Stimulated activated CD4-positive, alpha-beta T cell treated with anti-CD3 and anti-CD28 coated beads, Interleukin-12 subunit alpha, Interleukin-12 subunit beta, amount 100 ng/mL, for 24 hours (primary cell): ENCODE measurements at regions not wholly inside any gene's neighbourhood (a gene's known extent, or its start where the extent isn't known, plus 50 kb on each side); places are given as distances from the start of the nearest gene placed in this dataset.
"Not testable (repeated sequence)": the region's sequence is repeated elsewhere in the genome, so short reads cannot be mapped to it uniquely, and the experiment has no call there.

Source experiments
- DNase-seq, 2 experiments: peaks; one replicate each; pipeline ENCODE4 v3.0.0-alpha.2; 2020; ENCODE audit warnings: low read depth in 2 of 2

- no peak for DNase-seq
These were observed 182.4 kb upstream of the ADCY2 start for GRCh38 chr5:7213525-7213924.

DNA sequence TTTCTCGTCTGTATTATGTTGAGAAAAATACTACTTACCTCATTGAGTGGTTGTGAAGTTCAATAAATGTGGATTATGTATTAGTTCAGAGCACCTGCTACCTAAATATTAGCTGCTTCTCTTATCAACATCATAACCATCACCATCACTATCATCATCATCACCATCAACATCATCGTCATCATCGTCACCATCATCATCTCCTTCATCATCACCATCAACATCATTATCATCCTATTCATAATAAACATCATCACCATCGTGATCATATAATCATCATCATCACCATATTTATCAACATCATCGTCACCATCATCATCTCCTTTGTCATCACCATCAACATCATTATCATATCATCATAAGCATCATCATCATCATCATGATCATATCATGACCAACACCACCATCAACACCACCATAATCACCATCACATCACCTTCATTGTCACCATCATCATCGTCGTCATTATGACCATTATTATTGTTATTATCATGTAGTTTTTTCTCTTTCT is 181.0 kb upstream of the ADCY2 start:
- DNase-seq = no peak

- no peak for DNase-seq
These were observed 177.8 kb upstream of the ADCY2 start for GRCh38 chr5:7218141-7218540.

GRCh38 chr5:7220156-7220555 is 175.8 kb upstream of the ADCY2 start:
- no peak for DNase-seq

DNA sequence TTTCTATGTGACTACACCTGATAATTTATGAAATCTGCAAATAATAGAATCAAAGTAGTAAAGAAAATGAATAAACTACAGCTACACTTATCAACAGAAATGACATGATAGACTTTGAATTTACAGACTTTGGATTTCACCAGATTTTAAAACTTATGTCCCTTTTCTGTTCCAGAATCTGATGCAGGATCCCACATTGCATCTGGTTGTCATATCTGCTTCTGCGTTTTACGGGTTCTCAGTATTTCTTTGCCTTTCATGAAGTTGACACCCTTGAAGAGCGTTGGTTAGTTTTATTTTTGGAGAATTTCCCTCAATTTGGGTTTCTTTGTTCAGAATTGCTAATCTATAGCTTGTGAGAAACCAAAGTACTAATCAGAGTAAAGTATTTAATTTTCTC is 174.9 kb upstream of the ADCY2 start:
- no peak for DNase-seq

DNA sequence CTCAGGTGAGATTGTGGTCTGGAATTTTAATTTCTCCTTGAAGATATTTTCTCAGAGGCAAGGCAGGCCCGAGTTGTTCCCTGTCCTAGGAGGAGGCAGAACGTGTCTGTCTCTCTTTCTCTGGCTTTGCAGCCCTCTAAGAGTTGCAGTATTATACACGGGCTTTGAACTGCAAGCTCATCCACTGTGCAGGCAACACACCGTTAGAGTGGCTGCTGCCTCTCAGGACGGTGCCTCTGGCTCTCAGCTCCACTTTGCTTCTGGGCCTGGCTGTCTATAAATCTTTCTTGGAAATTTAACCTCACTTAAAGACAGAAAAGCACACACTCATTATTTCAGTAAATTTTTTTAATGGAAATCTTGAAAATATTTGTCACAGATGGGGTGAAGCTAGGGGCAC is 170.1 kb upstream of the ADCY2 start:
- no peak for DNase-seq

- DNase-seq = no peak
These were observed 153.7 kb upstream of the ADCY2 start for GRCh38 chr5:7242118-7242710.

GRCh38 chr5:7244208-7244607 is 151.7 kb upstream of the ADCY2 start:
- no peak for DNase-seq

DNA sequence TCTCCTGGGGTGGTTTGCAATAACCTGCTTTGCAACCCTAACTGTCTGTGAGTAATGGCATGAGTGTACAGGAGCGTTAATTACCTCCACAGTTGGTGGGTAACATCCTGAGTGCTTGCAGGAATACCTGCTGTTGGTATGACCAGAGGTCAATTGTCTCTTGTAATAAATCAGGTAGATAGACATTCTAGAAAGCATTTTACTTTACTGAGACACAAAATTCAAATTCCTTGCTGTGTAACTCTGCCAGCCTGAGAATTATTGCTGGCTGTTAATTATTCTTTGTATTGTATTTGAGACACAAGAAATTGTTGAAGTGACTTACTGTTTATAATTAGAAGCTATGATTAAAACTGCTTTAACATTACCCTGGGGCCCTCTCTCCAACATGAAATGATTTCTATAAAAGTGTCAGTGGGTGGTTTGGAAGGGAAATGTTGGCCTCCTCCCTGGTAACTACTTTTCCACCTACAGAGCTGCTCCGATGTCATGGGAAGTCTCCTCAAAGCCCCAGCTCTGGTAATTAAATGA is 150.8 kb upstream of the ADCY2 start:
- DNase-seq = no peak

- no peak for DNase-seq
These were observed 149.7 kb upstream of the ADCY2 start for GRCh38 chr5:7246287-7246686.

- DNase-seq = no peak
These were observed 145.9 kb upstream of the ADCY2 start for GRCh38 chr5:7250004-7250403.

DNA sequence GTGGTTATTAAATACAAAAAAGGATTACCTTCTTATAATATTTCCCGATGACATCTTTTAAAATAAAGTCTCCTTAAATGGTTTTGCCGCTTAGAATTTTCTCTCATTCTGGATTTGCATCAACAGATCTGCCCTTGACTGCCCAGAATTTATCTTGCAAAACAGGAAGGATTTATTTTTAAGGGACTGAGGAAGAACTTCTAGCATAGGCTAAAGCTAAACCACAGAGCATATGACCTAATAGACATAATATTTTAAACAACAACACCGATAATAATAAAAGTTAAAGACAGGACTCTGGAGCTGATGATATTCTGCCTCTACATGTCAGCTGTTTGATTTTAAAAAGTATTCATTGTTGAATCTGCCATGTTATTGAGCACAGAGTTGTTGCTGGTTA is 145.3 kb upstream of the ADCY2 start:
- DNase-seq = no peak

DNA sequence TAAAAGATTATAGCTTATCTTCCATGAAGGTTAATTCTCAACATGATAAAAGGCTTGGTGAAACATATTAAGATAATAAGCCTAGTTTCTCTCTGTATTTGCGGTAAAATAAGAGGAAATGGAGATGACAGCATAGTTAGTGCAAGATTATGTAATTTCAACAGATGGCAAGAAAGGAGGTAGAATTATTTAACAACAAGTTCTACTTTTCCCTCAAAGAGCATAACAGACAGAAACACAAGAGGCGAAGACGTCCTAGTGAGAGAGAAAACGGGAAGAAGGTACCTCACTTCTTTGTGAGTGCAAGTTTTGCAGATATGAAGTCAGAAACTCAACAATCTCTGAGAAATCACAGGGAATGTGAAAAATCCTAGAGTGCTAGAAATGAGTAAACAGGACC is 144.8 kb upstream of the ADCY2 start:
- DNase-seq = no peak

- no peak for DNase-seq
These were observed 134.9 kb upstream of the ADCY2 start for GRCh38 chr5:7261049-7261448.

- no peak for DNase-seq
These were observed 134.0 kb upstream of the ADCY2 start for GRCh38 chr5:7261900-7262299.

DNA sequence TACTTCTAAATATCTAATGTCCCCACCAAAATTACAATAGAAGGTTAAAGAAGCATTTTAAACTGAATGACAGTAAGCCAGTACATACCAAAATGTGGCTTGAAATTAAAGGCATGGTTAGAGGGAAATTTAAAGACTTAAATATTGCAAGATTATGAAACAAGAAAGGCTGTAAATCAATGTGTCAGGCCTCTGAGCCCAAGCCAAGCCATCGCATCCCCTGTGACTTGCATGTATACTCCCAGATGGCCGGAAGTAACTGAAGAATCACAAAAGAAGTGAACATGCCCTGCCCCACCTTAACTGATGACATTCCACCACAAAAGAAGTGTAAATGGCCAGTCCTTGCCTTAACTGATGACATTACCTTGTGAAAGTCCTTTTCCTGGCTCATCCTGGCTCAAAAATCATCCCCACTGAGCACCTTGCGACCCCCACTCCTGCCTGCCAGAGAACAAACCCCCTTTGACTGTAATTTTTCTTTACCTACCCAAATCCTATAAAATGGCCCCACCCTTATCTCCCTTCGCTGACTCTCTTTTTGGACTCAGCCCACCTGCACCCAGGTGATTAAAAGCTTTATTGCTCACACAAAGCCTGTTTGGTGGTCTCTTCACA is 132.4 kb upstream of the ADCY2 start:
- not testable (repeated sequence) for DNase-seq

DNA sequence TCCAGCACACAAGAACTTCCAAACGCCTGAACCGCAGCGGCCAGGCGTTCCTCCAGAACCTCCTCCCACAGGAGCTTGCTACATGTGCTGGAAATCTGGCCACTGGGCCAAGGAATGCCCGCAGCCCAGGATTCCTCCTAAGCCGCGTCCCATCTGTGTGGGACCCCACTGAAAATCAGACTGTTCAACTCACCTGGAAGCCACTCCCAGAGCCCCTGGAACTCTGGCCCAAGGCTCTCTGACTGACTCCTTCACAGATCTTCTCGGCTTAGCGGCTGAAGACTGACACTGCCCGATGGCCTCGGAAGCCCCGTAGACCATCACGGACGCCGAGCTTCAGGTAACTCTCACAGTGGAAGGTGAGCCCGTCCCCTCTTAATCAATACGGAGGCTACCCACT is 130.2 kb upstream of the ADCY2 start:
- not testable (repeated sequence) for DNase-seq

- DNase-seq = not testable (repeated sequence)
These were observed 127.2 kb upstream of the ADCY2 start for GRCh38 chr5:7268722-7269121.

DNA sequence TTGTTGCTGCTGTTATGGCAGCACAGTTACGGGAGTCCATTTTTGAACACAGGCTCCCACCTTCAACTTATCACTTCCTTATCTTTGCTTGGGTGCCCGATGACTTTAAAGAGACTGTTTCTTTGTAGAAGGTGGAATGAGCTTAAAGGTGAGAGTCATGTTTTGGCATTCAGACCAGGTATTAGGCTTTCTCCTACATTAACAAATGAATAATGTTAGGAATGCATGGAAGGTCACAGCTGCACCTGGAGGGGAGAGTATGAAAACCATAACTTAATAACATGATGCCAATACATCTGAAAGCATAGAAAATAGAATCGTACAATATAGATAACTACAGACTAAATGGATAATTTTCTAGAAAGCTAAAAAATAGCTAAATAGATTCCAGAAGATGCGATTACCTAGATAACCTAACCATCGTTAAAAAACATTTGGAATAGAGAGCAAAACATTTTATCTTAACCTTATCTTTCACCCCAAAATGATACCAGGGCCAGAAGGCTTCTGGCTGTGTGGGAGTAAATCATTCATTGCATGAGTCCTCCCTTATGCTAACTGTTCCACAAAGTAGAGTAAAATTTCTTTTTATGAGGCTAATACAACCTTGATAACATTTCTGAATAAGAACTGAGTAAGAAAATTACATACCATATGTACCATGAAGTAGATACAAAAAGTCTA is 126.2 kb upstream of the ADCY2 start:
- no peak for DNase-seq

DNA sequence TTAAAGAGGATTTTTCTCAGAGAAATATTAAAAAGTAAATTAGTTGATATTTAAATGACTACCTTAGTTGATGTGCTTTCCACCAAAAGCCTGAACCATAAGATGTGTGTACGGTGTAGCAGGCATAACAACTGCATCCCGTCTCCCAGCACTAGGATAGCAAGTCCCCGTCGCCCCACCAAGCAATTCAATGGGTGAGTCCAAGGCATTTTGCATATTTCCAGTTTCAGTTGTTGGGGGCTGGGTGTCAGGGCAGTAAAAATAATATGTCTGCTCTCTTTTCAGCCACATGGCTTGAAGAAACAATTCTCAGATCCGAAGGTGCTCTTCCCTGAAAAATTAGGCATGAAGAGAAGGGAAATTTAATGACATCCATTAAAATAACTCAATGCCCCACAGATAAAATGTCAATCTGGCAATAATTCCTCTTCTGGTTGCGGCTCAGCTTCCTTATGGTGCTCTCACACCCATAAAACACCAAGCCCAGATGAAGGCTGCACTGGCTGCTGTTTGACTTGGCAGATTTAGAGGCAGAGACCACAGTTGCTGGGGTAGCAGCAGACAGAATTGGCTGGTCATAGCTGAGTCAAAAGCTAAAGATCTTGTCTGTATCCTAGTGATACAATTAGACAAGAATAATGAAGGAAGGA is 124.4 kb upstream of the ADCY2 start:
- no peak for DNase-seq

DNA sequence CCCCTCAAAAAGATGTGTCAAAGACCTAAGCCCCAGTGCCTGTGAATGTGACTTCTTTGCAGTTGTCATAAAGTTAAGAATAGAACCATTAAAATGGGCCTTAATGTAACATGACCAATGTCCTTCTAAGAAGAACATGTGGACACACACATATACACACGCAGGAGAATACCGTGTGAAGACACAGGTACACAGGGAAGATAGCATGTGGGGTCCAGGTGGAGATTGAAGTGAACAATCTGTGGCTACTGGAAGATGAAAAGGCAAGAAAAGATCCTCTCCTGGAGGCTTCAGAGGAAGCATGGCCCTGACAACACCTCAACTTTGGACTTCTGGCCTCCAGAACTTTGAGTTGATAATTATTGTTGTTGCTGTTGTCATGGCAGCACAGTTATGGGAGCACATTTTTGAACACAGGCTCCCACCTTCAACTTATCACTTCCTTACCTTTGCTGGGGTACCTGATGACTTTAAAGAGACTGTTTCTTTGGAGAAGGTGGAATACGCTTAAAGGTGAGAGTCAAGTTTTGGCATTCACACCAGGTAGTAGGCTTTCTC is 123.5 kb upstream of the ADCY2 start:
- DNase-seq = no peak

DNA sequence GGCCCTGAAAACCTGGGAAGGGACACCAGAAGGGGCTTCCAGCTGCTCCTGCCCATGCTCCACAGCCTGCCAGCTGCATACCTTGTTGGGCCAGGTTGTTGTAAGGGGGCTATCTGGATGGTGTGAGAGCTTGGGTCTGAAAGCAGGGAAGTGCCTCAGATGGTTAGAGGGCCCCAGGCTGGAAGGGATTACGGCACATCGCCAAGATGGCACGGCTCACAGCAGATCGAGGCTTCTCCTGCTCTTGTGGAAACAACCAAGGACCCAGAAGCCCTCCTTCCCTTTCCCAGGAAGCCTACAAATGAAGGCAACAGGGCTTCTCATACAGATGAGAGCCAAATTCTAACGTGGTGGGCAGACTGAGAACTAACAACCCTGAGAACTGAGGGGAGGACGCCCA is 121.7 kb upstream of the ADCY2 start:
- no peak for DNase-seq
